ENCODE measurements at regions not wholly inside any gene's neighbourhood (a gene's known extent, or its start where the extent isn't known, plus 50 kb on each side); places are given as distances from the start of the nearest gene placed in this dataset.

GRCh38 chr5:118555727-118556126 lies 432.6 kb downstream of the DTWD2 start:
- no peak for TF ChIP-seq CTCF (IDR thresholded peaks at IDR 0.05; ENCODE audit: low read depth, low read length, missing control alignments)
- DNase-seq (ENCODE audit: low read depth), result no peak
- in situ Hi-C loops (cut with HindIII; ENCODE audit: low sequenced_read_pairs), result no loop called here
- H3K4me3 ChIP-seq (ENCODE audit: low read depth, low read length), result no peak overlapping the region

- H3K4me3 ChIP-seq (ENCODE audit: low read depth, low read length), result no peak overlapping the region
- in situ Hi-C loops (cut with HindIII; ENCODE audit: low sequenced_read_pairs), result no loop called here
- TF ChIP-seq CTCF (IDR thresholded peaks at IDR 0.05; ENCODE audit: low read depth, low read length, missing control alignments), result no peak
- no peak for DNase-seq (ENCODE audit: low read depth)
Measured at GRCh38 chr5:118554981-118555380, 433.4 kb downstream of the DTWD2 start.

- in situ Hi-C loops (cut with HindIII; ENCODE audit: low sequenced_read_pairs), result no loop called here
- DNase-seq (ENCODE audit: low read depth), result no peak
- no peak overlapping the region for H3K4me3 ChIP-seq (ENCODE audit: low read depth, low read length)
- no peak for TF ChIP-seq CTCF (IDR thresholded peaks at IDR 0.05; ENCODE audit: low read depth, low read length, missing control alignments)
Measured at GRCh38 chr5:118554241-118554640, 434.1 kb downstream of the DTWD2 start.

GRCh38 chr5:118553662-118554061 lies 434.7 kb downstream of the DTWD2 start:
- H3K4me3 ChIP-seq (ENCODE audit: low read depth, low read length), result no peak overlapping the region
- in situ Hi-C loops (cut with HindIII; ENCODE audit: low sequenced_read_pairs), result no loop called here
- no peak for TF ChIP-seq CTCF (IDR thresholded peaks at IDR 0.05; ENCODE audit: low read depth, low read length, missing control alignments)
- peak; percentile 99 for DNase-seq (ENCODE audit: low read depth)

- in situ Hi-C loops (cut with HindIII; ENCODE audit: low sequenced_read_pairs), result no loop called here
- no peak for DNase-seq (ENCODE audit: low read depth)
- no peak for TF ChIP-seq CTCF (IDR thresholded peaks at IDR 0.05; ENCODE audit: low read depth, low read length, missing control alignments)
- no peak overlapping the region for H3K4me3 ChIP-seq (ENCODE audit: low read depth, low read length)
Measured at GRCh38 chr5:118552731-118553360, 435.5 kb downstream of the DTWD2 start.

- in situ Hi-C loops (cut with HindIII; ENCODE audit: low sequenced_read_pairs), result no loop called here
- no peak overlapping the region for H3K4me3 ChIP-seq (ENCODE audit: low read depth, low read length)
- no peak for DNase-seq (ENCODE audit: low read depth)
- no peak for TF ChIP-seq CTCF (IDR thresholded peaks at IDR 0.05; ENCODE audit: low read depth, low read length, missing control alignments)
Measured at GRCh38 chr5:118552146-118552545, 436.2 kb downstream of the DTWD2 start.
